Prostate gland (tissue), 2 donors: ENCODE measurements at regions not wholly inside any gene's neighbourhood (a gene's known extent, or its start where the extent isn't known, plus 50 kb on each side); places are given as distances from the start of the nearest gene placed in this dataset.

Source experiments
- DNase-seq: peaks from one replicate; pipeline ENCODE4 v3.0.0-alpha.2; 2019; ENCODE audit warnings: low spot score
- H3K27ac ChIP-seq, 2 donors: fragments of 200-600 bp; sonication (generic); 2 replicates each; pipeline ENCODE4 v1.5.1; 2017 to 2019
- H3K27me3 ChIP-seq: fragments of 200-600 bp; sonication (generic); replicated peaks from 2 replicates; pipeline ENCODE4 v1.5.1; 2019; ENCODE audit not compliant: insufficient read depth
- H3K36me3 ChIP-seq, 2 donors: fragments of 200-600 bp; sonication (generic); 1 replicate in 1 of 2; 2 replicates in 1 of 2; pipeline versions ENCODE4 v1.5.1 to v1.8.1; 2017 to 2019
- H3K4me1 ChIP-seq: fragments of 200-600 bp; sonication (generic); replicated peaks from 2 replicates; pipeline ENCODE4 v1.5.1; 2019
- H3K4me3 ChIP-seq, 2 donors: fragments of 200-600 bp; sonication (generic); 2 replicates each; pipeline ENCODE4 v1.5.1; 2017 to 2019
- H3K9me3 ChIP-seq: fragments of 200-600 bp; sonication (generic); 2 replicates; pipeline ENCODE4 v1.5.1; 2017
- POLR2A ChIP-seq: fragments of 450-650 bp; IDR thresholded peaks from one replicate; pipeline ENCODE4 v1.6.1; 2016; ENCODE audit warnings: antibody characterized with exemption, mild to moderate bottlenecking
- POLR2AphosphoS5 ChIP-seq: sonication (generic); formaldehyde crosslinking; IDR thresholded peaks from one replicate; pipeline ENCODE4 v1.6.1; 2017; ENCODE audit warnings: antibody characterized with exemption
- WGBS: methylation state at CpG from one replicate; pipeline ENCODE4 v1.1.5; 2018; 5-methylcytosine and 5-hydroxymethylcytosine counted together
- intact Hi-C: fragments of 100-400 bp; cut with DNase I; formaldehyde crosslinking; loops from one replicate; pipeline ENCODE4 v1.14.2; 2022
- TF ChIP-seq, protein P1 (sequence below), 4 experiments: fragments of 200-600 bp in 2 of 4; fragments of 450-650 bp in 2 of 4; sonication (generic) in 2 of 4; IDR thresholded peaks; 1 replicate in 3 of 4; 2 replicates in 1 of 4; pipeline ENCODE4 v1.5.1; 2016 to 2019; ENCODE audit warnings: antibody characterized with exemption in 4 of 4, mild to moderate bottlenecking in 2 of 4, moderate library complexity in 2 of 4

DNA sequence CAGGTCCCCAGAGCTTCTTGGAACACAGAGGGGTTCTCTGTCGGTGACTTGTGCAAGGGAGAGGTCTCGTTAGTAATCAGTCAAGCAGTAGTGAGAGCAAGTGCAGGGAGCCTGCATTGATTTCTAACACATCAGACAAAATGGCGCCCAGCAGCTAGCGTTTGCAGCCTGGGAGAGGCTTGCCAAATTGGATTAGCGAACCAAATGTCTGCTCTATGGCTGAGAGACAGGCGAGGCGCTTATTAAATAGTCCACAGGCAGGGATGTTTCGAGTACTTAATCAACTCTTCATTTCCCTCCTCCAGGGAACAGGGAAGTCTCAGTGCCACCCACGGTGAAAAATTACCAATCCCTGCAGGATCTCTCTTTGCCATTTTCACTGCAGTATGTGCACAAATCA is 131.4 kb upstream of the SHB start:
- TF ChIP-seq, protein P1, sequence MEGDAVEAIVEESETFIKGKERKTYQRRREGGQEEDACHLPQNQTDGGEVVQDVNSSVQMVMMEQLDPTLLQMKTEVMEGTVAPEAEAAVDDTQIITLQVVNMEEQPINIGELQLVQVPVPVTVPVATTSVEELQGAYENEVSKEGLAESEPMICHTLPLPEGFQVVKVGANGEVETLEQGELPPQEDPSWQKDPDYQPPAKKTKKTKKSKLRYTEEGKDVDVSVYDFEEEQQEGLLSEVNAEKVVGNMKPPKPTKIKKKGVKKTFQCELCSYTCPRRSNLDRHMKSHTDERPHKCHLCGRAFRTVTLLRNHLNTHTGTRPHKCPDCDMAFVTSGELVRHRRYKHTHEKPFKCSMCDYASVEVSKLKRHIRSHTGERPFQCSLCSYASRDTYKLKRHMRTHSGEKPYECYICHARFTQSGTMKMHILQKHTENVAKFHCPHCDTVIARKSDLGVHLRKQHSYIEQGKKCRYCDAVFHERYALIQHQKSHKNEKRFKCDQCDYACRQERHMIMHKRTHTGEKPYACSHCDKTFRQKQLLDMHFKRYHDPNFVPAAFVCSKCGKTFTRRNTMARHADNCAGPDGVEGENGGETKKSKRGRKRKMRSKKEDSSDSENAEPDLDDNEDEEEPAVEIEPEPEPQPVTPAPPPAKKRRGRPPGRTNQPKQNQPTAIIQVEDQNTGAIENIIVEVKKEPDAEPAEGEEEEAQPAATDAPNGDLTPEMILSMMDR (IDR thresholded peaks at IDR 0.05), result no peak
- TF ChIP-seq POLR2AphosphoS5 (no peak), POLR2A (no peak)
- no peaks in the 10 kb centered on the region for H3K27me3 ChIP-seq
- 88% methylated on average over 9 of the region's 9 CpGs for WGBS
- no peak overlapping the region for H3K4me3 ChIP-seq
- intact Hi-C loops, result no loop called here
- H3K9me3 ChIP-seq, result no peaks in the 10 kb centered on the region
- no peak for DNase-seq
- no peak overlapping the region for H3K27ac ChIP-seq
- no peaks in the 10 kb centered on the region for H3K4me1 ChIP-seq
- no peaks in the 10 kb centered on the region for H3K36me3 ChIP-seq

DNA sequence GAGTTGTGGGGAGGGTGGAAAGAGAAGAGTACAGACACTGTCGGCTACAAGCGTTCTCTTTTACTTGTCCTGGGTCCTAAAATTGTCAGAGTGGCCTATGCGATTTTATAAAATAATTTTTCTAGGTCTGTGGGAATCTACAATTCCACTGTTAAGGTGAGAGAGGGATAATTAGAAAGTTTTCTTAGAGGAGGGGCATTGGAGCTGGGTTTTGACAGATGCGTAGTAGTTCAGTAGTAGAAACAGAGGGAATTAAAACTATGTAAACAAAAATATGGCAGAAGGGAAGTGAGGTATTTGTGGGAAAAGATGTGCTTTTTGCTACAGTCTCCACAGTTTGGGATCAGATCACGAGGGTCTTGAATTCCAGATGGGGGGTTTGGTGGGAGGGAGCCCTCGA is 129.1 kb upstream of the SHB start:
- Histone ChIP-seq H3K36me3 (no peaks in the 10 kb centered on the region), H3K4me3 (no peak overlapping the region), H3K27ac (no peak overlapping the region), H3K27me3 (no peaks in the 10 kb centered on the region), H3K9me3 (no peaks in the 10 kb centered on the region), H3K4me1 (no peaks in the 10 kb centered on the region)
- DNase-seq, result no peak
- WGBS, result 94% methylated on average over 6 of the region's 6 CpGs
- intact Hi-C loops, result no loop called here
- TF ChIP-seq, protein P1 (IDR thresholded peaks at IDR 0.05), result no peak
- TF ChIP-seq POLR2A (no peak), POLR2AphosphoS5 (no peak)

DNA sequence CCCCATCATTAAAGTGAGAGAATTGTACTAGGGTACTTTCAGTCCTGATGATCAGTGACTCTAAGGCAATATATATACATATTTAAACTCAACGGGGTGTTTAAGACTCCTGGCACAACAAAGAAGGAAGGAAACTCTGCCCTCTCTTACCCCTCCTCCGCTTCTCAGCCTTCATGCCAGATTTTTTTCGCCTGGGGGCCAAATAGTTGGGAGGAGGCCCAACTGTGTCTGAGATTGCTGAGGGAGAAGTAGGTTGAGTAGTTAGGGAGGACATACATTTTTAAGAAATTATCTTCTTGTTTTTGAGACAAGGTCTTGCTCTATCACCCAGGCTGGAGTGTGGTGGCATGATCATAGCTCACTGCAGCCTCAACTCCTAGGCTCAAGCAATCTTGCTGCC is 127.7 kb upstream of the SHB start:
- Histone ChIP-seq H3K27ac (no peak overlapping the region), H3K9me3 (no peaks in the 10 kb centered on the region), H3K4me1 (no peaks in the 10 kb centered on the region), H3K27me3 (no peaks in the 10 kb centered on the region), H3K36me3 (no peaks in the 10 kb centered on the region), H3K4me3 (no peak overlapping the region)
- 35% methylated on average over 3 of the region's 3 CpGs for WGBS
- intact Hi-C loops, result no loop called here
- TF ChIP-seq POLR2AphosphoS5 (no peak), POLR2A (no peak)
- TF ChIP-seq, protein P1 (IDR thresholded peaks at IDR 0.05), result no peak
- DNase-seq, result no peak

DNA sequence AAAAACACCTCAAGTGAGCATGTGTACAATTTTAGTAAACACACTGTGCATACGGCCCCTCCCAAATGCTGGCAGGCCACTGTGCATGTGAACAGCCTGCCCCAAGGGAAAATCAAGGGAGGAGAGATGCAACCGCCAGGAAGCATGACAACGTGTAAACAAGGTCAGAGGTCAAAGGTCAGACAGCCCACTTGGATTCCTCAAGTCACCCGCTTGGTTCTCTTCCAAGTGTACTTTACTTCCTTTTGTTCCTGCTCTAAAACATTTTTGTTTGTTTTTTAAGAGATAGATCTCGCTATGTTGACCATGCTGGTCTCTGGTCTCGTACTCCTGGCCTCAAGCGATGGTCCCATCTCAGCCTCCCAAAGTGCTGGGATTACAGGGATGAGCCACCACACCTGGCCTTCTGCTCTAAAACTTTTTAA is 126.7 kb upstream of the SHB start:
- H3K36me3 ChIP-seq, result no peaks in the 10 kb centered on the region
- WGBS, result 72% methylated on average over 7 of the region's 7 CpGs
- no peaks in the 10 kb centered on the region for H3K4me1 ChIP-seq
- H3K27me3 ChIP-seq, result no peaks in the 10 kb centered on the region
- H3K27ac ChIP-seq, result no peak overlapping the region
- intact Hi-C loops, result no loop called here
- DNase-seq, result no peak
- TF ChIP-seq POLR2AphosphoS5, result no peak
- TF ChIP-seq, protein P1 (IDR thresholded peaks at IDR 0.05), result no peak
- no peak for TF ChIP-seq POLR2A
- no peaks in the 10 kb centered on the region for H3K9me3 ChIP-seq
- no peak overlapping the region for H3K4me3 ChIP-seq

DNA sequence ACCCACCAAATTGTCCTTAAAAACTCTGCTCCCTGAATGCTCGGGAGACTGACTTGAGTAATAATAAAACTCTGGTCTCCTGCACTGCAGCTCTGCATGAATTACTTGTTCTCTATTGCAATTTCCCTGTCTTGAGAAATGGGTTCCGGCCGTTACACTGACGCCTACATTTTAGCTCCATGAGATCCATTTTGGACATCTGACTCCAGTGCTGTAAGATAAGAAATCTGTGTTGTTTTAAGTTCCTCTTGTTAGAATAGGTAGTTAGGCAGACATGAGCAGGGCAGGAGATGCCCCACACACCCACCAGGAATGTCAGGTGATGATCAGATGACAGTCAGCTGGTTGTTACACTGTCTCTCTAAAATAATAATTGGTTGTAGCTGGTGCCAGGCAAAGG is 125.8 kb upstream of the SHB start:
- no peak overlapping the region for H3K4me3 ChIP-seq
- H3K9me3 ChIP-seq, result no peaks in the 10 kb centered on the region
- no peak for DNase-seq
- TF ChIP-seq POLR2A (no peak), POLR2AphosphoS5 (no peak)
- TF ChIP-seq, protein P1 (IDR thresholded peaks at IDR 0.05), result no peak
- H3K27me3 ChIP-seq, result no peaks in the 10 kb centered on the region
- H3K36me3 ChIP-seq, result no peaks in the 10 kb centered on the region
- H3K4me1 ChIP-seq, result no peaks in the 10 kb centered on the region
- intact Hi-C loops, result no loop called here
- no peak overlapping the region for H3K27ac ChIP-seq
- WGBS, result 79% methylated on average over 4 of the region's 4 CpGs
